Prostate gland (tissue), 2 donors: ENCODE measurements at regions not wholly inside any gene's neighbourhood (a gene's known extent, or its start where the extent isn't known, plus 50 kb on each side); places are given as distances from the start of the nearest gene placed in this dataset.

Source experiments
- POLR2A ChIP-seq: fragments of 450-650 bp; IDR thresholded peaks from one replicate; pipeline ENCODE4 v1.6.1; 2016; ENCODE audit warnings: antibody characterized with exemption, mild to moderate bottlenecking
- POLR2AphosphoS5 ChIP-seq: sonication (generic); formaldehyde crosslinking; IDR thresholded peaks from one replicate; pipeline ENCODE4 v1.6.1; 2017; ENCODE audit warnings: antibody characterized with exemption
- TF ChIP-seq, protein P1 (sequence below), 4 experiments: fragments of 200-600 bp in 2 of 4; fragments of 450-650 bp in 2 of 4; sonication (generic) in 2 of 4; IDR thresholded peaks; 1 replicate in 3 of 4; 2 replicates in 1 of 4; pipeline ENCODE4 v1.5.1; 2016 to 2019; ENCODE audit warnings: antibody characterized with exemption in 4 of 4, mild to moderate bottlenecking in 2 of 4, moderate library complexity in 2 of 4

DNA sequence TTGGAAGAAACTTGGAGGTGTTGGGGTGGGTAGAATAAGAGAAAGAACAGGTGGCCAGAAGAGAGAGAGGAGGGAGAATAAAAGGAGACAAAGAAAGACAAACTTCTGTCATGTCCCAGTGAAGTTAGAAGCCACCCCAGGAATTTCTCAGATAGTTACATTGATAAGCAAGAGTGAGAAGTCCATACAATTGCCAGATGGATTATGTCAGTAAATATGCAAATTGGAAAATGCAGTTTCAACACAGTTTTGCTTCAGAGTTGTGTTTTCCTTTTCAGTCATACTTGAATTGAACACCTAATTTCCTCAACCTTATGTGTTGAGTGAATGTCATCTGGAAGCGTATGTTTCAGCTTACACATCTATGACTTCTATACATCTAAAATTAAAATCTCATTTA, 139.2 kb downstream of the RXFP2 start:
- TF ChIP-seq, protein P1, sequence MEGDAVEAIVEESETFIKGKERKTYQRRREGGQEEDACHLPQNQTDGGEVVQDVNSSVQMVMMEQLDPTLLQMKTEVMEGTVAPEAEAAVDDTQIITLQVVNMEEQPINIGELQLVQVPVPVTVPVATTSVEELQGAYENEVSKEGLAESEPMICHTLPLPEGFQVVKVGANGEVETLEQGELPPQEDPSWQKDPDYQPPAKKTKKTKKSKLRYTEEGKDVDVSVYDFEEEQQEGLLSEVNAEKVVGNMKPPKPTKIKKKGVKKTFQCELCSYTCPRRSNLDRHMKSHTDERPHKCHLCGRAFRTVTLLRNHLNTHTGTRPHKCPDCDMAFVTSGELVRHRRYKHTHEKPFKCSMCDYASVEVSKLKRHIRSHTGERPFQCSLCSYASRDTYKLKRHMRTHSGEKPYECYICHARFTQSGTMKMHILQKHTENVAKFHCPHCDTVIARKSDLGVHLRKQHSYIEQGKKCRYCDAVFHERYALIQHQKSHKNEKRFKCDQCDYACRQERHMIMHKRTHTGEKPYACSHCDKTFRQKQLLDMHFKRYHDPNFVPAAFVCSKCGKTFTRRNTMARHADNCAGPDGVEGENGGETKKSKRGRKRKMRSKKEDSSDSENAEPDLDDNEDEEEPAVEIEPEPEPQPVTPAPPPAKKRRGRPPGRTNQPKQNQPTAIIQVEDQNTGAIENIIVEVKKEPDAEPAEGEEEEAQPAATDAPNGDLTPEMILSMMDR (IDR thresholded peaks at IDR 0.05), result no peak
- TF ChIP-seq POLR2AphosphoS5, result no peak
- no peak for TF ChIP-seq POLR2A
